IMR-90 (cell line): ENCODE measurements at regions not wholly inside any gene's neighbourhood (a gene's known extent, or its start where the extent isn't known, plus 50 kb on each side); places are given as distances from the start of the nearest gene placed in this dataset.

Experiments
- ATAC-seq: fragments of 200-7000 bp; cut with Tn5 transposase; 2 replicates; pipeline ENCODE4 v1.9.1; 2020; ENCODE audit warnings: low read depth, mild to moderate bottlenecking, moderate library complexity
- BruUV-seq: library from RNA; stranded (reverse); fragments of 400-500 nt; replicated peaks from 2 replicates; lab custom pipeline; 2021; lab: Mats Ljungman, UMichigan
- CTCF ChIA-PET: fragments of 300-600 bp; formaldehyde crosslinking; extraction: SDS; loops from one replicate; lab custom pipeline; 2021; ENCODE audit warnings: antibody characterized with exemption; lab: Yijun Ruan, JAX
- POLR2A ChIA-PET: fragments of 300-600 bp; sonication (Branson Sonifier 250); formaldehyde crosslinking; loops from one replicate; lab custom pipeline; 2022; ENCODE audit warnings: antibody characterized with exemption; ENCODE audit not compliant: unreplicated experiment; lab: Charles Lee
- DNase-seq: peaks from one replicate; pipeline ENCODE4 v3.0.0; 2013
- H2AFZ ChIP-seq: replicated peaks from 2 replicates; pipeline ENCODE3; 2013; ENCODE audit warnings: low read length, mild to moderate bottlenecking; ENCODE audit not compliant: poor library complexity
- H2AK5ac ChIP-seq: 2 replicates; pipeline ENCODE4 v1.6.1; 2013; ENCODE audit warnings: low read depth, low read length, inconsistent platforms
- H2AK9ac ChIP-seq: replicated peaks from 2 replicates; pipeline ENCODE3; 2013; ENCODE audit warnings: mild to moderate bottlenecking, low read depth, low read length, moderate library complexity; ENCODE audit not compliant: poor library complexity
- H2BK120ac ChIP-seq: 2 replicates; pipeline ENCODE4 v1.6.1; 2013; ENCODE audit warnings: low read depth, low read length, inconsistent platforms
- H2BK15ac ChIP-seq: 3 replicates; pipeline ENCODE4 v1.6.1; 2013; ENCODE audit warnings: low read depth, low read length, inconsistent platforms
- H2BK20ac ChIP-seq: 2 replicates; pipeline ENCODE4 v1.6.1; 2013; ENCODE audit warnings: low read depth, mild to moderate bottlenecking, inconsistent platforms, low read length, moderate library complexity
- H2BK5ac ChIP-seq: 2 replicates; pipeline ENCODE4 v1.6.1; 2013; ENCODE audit warnings: mild to moderate bottlenecking, low read depth, low read length, inconsistent platforms; ENCODE audit not compliant: poor library complexity, severe bottlenecking
- H3K14ac ChIP-seq: replicated peaks from 2 replicates; pipeline ENCODE4 v1.6.1; 2013; ENCODE audit warnings: low read depth, low read length, inconsistent platforms
- H3K18ac ChIP-seq: 2 replicates; pipeline ENCODE4 v1.6.1; 2013; ENCODE audit warnings: low read depth, low read length, control low read depth
- H3K23ac ChIP-seq: 2 replicates; pipeline ENCODE4 v1.6.1; 2013; ENCODE audit warnings: low read depth, low read length, inconsistent platforms
- H3K27ac ChIP-seq: 2 replicates; pipeline ENCODE4 v1.5.1; 2013; ENCODE audit warnings: mild to moderate bottlenecking, control low read depth, low read length; ENCODE audit not compliant: insufficient read depth
- H3K27me3 ChIP-seq: 2 replicates; pipeline ENCODE4 v1.6.1; 2013; ENCODE audit warnings: low read length; ENCODE audit not compliant: control insufficient read depth, insufficient read depth
- H3K36me3 ChIP-seq: 2 replicates; pipeline ENCODE4 v1.6.1; 2013; ENCODE audit warnings: low read length, mixed read lengths; ENCODE audit not compliant: control insufficient read depth, insufficient read depth
- H3K4ac ChIP-seq: 2 replicates; pipeline ENCODE4 v1.6.1; 2013; ENCODE audit warnings: low read depth, low read length, inconsistent platforms
- H3K4me1 ChIP-seq: 2 replicates; pipeline ENCODE4 v1.6.1; 2013; ENCODE audit warnings: low read length, mixed read lengths; ENCODE audit not compliant: control insufficient read depth, insufficient read depth
- H3K4me2 ChIP-seq: 2 replicates; pipeline ENCODE4 v1.6.1; 2013; ENCODE audit warnings: low read depth, mild to moderate bottlenecking, control low read depth, low read length, moderate library complexity
- H3K4me3 ChIP-seq: 2 replicates; pipeline ENCODE4 v1.5.1; 2013; ENCODE audit warnings: low read depth, mild to moderate bottlenecking, control low read depth, low read length, moderate library complexity; ENCODE audit not compliant: insufficient read depth
- H3K56ac ChIP-seq: 2 replicates; pipeline ENCODE4 v1.6.1; 2013; ENCODE audit warnings: low read length, inconsistent platforms; ENCODE audit not compliant: insufficient read depth; ENCODE audit errors: extremely low read depth
- H3K79me1 ChIP-seq, 2 experiments: 2 replicates each; pipeline ENCODE4 v1.6.1; 2013; ENCODE audit warnings: low read length in 2 of 2, inconsistent platforms in 1 of 2, low read depth in 1 of 2
- H3K9ac ChIP-seq: 2 replicates; pipeline ENCODE4 v1.6.1; 2013; ENCODE audit warnings: low read depth, low read length, control low read depth
- H3K9me1 ChIP-seq: 2 replicates; pipeline ENCODE4 v1.6.1; 2013; ENCODE audit warnings: low read length, inconsistent platforms; ENCODE audit not compliant: insufficient read depth
- H3K9me3 ChIP-seq: 2 replicates; pipeline ENCODE4 v1.6.1; 2013; ENCODE audit warnings: low read length; ENCODE audit not compliant: control insufficient read depth, insufficient read depth
- H4K20me1 ChIP-seq: 2 replicates; pipeline ENCODE4 v1.6.1; 2013; ENCODE audit warnings: low read length, inconsistent platforms; ENCODE audit not compliant: insufficient read depth
- H4K5ac ChIP-seq: 2 replicates; pipeline ENCODE4 v1.6.1; 2013; ENCODE audit warnings: mild to moderate bottlenecking, low read depth, low read length, control low read depth
- H4K8ac ChIP-seq, 2 experiments: 2 replicates each; pipeline ENCODE4 v1.6.1; 2013; ENCODE audit warnings: low read depth in 2 of 2, low read length in 2 of 2, control low read depth in 1 of 2, inconsistent platforms in 1 of 2
- H4K91ac ChIP-seq: 2 replicates; pipeline ENCODE4 v1.6.1; 2013; ENCODE audit warnings: low read depth, low read length, inconsistent platforms; ENCODE audit not compliant: insufficient read depth
- CHD1 ChIP-seq: IDR thresholded peaks from 2 replicates; pipeline ENCODE4 v1.6.1; 2012; ENCODE audit warnings: low read depth, low read length, improper control_type of control experiment
- ELK1 ChIP-seq: fragments of 150-350 bp; IDR thresholded peaks from 2 replicates; pipeline ENCODE4 v1.6.1; 2016; ENCODE audit warnings: low read depth, mild to moderate bottlenecking, low read length, moderate library complexity, borderline replicate concordance
- MAZ ChIP-seq: IDR thresholded peaks from 2 replicates; pipeline ENCODE4 v1.6.1; 2012; ENCODE audit warnings: low read depth, mild to moderate bottlenecking, low read length, improper control_type of control experiment, moderate library complexity, borderline replicate concordance
- MXI1 ChIP-seq: IDR thresholded peaks from 2 replicates; pipeline ENCODE4 v1.6.1; 2012; ENCODE audit warnings: low read depth, mild to moderate bottlenecking, low read length, moderate library complexity, borderline replicate concordance
- RAD21 ChIP-seq: IDR thresholded peaks from 2 replicates; pipeline ENCODE4 v1.6.1; 2012; ENCODE audit warnings: low read length, improper control_type of control experiment
- RFX5 ChIP-seq: IDR thresholded peaks from 2 replicates; pipeline ENCODE4 v1.8.0; 2012; ENCODE audit warnings: low read depth, mild to moderate bottlenecking, low read length, moderate library complexity
- SMC3 ChIP-seq: fragments of 150-350 bp; IDR thresholded peaks from 2 replicates; pipeline ENCODE4 v1.6.1; 2016; ENCODE audit warnings: low read depth, mild to moderate bottlenecking, antibody characterized with exemption, low read length, moderate library complexity
- WGBS, 2 experiments: methylation state at CpG; one replicate each; pipeline versions ENCODE4 v1.1.5 to v1.1.7; 2013; ENCODE audit warnings: missing lambda C conversion rate in 2 of 2; ENCODE audit not compliant: insufficient read length in 1 of 2; ENCODE audit errors: extremely low coverage in 2 of 2; 5-methylcytosine and 5-hydroxymethylcytosine counted together
- dilution Hi-C: fragments of 300-500 bp; cut with HindIII; formaldehyde crosslinking; loops from one replicate; pipeline ENCODE4 v1.14.3; 2018; ENCODE audit warnings: low sequenced_read_pairs; ENCODE audit not compliant: unreplicated experiment
- in situ Hi-C: fragments of 300-500 bp; cut with MboI; formaldehyde crosslinking; loops from 3 replicates; pipeline ENCODE4 v1.14.3; 2019; ENCODE audit warnings: low sequenced_read_pairs, inconsistent platforms, mixed read lengths
- intact Hi-C: fragments of 100-400 bp; cut with micrococcal nuclease; formaldehyde crosslinking; loops from 2 replicates; pipeline ENCODE4 v1.10.0; 2022
- TF ChIP-seq, protein P1 (sequence below): fragments of 150-350 bp; IDR thresholded peaks from 2 replicates; pipeline ENCODE4 v1.6.1; 2017; ENCODE audit warnings: mild to moderate bottlenecking, antibody characterized with exemption, low read length, low read depth

GRCh38 chr12:105699209-105699608 is 368.7 kb downstream of the C12orf75 start:
- WGBS, 2 experiments: no CpG with 5 or more reads among the region's 1 CpG
- no peak overlapping the region for H3K4ac ChIP-seq
- H2BK15ac ChIP-seq: no peak overlapping the region
- TF ChIP-seq CHD1: no peak
- TF ChIP-seq MAZ: no peak
- TF ChIP-seq SMC3: no peak
- TF ChIP-seq RAD21: no peak
- TF ChIP-seq MXI1: no peak
- TF ChIP-seq, protein P1, sequence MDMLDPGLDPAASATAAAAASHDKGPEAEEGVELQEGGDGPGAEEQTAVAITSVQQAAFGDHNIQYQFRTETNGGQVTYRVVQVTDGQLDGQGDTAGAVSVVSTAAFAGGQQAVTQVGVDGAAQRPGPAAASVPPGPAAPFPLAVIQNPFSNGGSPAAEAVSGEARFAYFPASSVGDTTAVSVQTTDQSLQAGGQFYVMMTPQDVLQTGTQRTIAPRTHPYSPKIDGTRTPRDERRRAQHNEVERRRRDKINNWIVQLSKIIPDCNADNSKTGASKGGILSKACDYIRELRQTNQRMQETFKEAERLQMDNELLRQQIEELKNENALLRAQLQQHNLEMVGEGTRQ: no peak
- TF ChIP-seq RFX5: no peak
- TF ChIP-seq ELK1: no peak
- no peak overlapping the region for H3K18ac ChIP-seq
- H3K4me1 ChIP-seq: no peaks in the 10 kb centered on the region
- H3K27me3 ChIP-seq: peaks cover 6% of the 10 kb centered on the region
- H3K23ac ChIP-seq: no peak overlapping the region
- ChIA-PET CTCF (interaction anchor here (1.3 kb wide), 1 partner anchor 437 kb away, joined by 4 read pairs; no protein-coding TSS in a partner anchor), POLR2A (no interaction called here)
- H2BK120ac ChIP-seq: no peak overlapping the region
- no peaks in the 10 kb centered on the region for H3K36me3 ChIP-seq
- no peak overlapping the region for H4K5ac ChIP-seq
- in situ Hi-C loops: no loop called here
- intact Hi-C loops: no loop called here
- H3K27ac ChIP-seq: no peak overlapping the region
- H2BK20ac ChIP-seq: no peak overlapping the region
- H3K9me1 ChIP-seq: no peaks in the 10 kb centered on the region
- no TSS peak for BruUV-seq
- dilution Hi-C loops: no loop called here
- ATAC-seq (no peak), DNase-seq (no peak)
- no peaks in the 10 kb centered on the region for H3K9me3 ChIP-seq
- H2AK5ac ChIP-seq: no peak overlapping the region
- no peak overlapping the region for H4K8ac ChIP-seq
- no peak overlapping the region for H4K91ac ChIP-seq
- no peak overlapping the region for H3K14ac ChIP-seq
- H3K9ac ChIP-seq: no peak overlapping the region
- no peaks in the 10 kb centered on the region for H3K79me1 ChIP-seq
- no peak overlapping the region for H2BK5ac ChIP-seq
- H3K4me3 ChIP-seq: no peak overlapping the region
- H2AK9ac ChIP-seq: no peak overlapping the region
- no peak overlapping the region for H2AFZ ChIP-seq
- no peak overlapping the region for H3K4me2 ChIP-seq
- H3K56ac ChIP-seq: no peak overlapping the region
- H4K20me1 ChIP-seq: no peaks in the 10 kb centered on the region
